ENCODE measurements at regions not wholly inside any gene's neighbourhood (a gene's known extent, or its start where the extent isn't known, plus 50 kb on each side); places are given as distances from the start of the nearest gene placed in this dataset.

- no peak for DNase-seq (ENCODE audit: low spot score)
- no peaks in the 10 kb centered on the region for H3K9me3 ChIP-seq (ENCODE audit: low read depth, low read length, poor library complexity, severe bottlenecking)
- intact Hi-C loops (cut with micrococcal nuclease; ENCODE audit: unreplicated experiment) = no loop called here
- ChIA-PET POLR2A (ENCODE audit: low non-redundant PET) (no interaction called here), CTCF (no interaction called here)
- no peak overlapping the region for H3K27ac ChIP-seq (ENCODE audit: low read depth, low read length, poor library complexity, severe bottlenecking)
- BruUV-seq (replicated peaks) = no TSS peak
- no peaks in the 10 kb centered on the region for H3K4me1 ChIP-seq (ENCODE audit: insufficient read depth, low read length, poor library complexity, severe bottlenecking)
- no peak for TF ChIP-seq EZH2 (IDR thresholded peaks at IDR 0.05; ENCODE audit: borderline replicate concordance, low read depth, low read length, poor library complexity, severe bottlenecking)
- no peaks in the 10 kb centered on the region for H3K27me3 ChIP-seq (replicated peaks; ENCODE audit: insufficient read depth, low read depth, low read length, poor library complexity)
- no peaks in the 10 kb centered on the region for H3K36me3 ChIP-seq (ENCODE audit: insufficient read depth, low read length, poor library complexity, severe bottlenecking)
- no peak overlapping the region for H3K4me3 ChIP-seq (ENCODE audit: low read depth, low read length, poor library complexity, severe bottlenecking)
These were observed 747.2 kb downstream of the SATB2 start for GRCh38 chr2:198710562-198710961.

GRCh38 chr2:198706476-198707082 is 751.2 kb downstream of the SATB2 start:
- Histone ChIP-seq H3K9me3 (ENCODE audit: low read depth, low read length, poor library complexity, severe bottlenecking) (no peaks in the 10 kb centered on the region), H3K4me3 (ENCODE audit: low read depth, low read length, poor library complexity, severe bottlenecking) (no peak overlapping the region), H3K27me3 (replicated peaks; ENCODE audit: insufficient read depth, low read depth, low read length, poor library complexity) (no peaks in the 10 kb centered on the region), H3K27ac (ENCODE audit: low read depth, low read length, poor library complexity, severe bottlenecking) (no peak overlapping the region), H3K36me3 (ENCODE audit: insufficient read depth, low read length, poor library complexity, severe bottlenecking) (no peaks in the 10 kb centered on the region), H3K4me1 (ENCODE audit: insufficient read depth, low read length, poor library complexity, severe bottlenecking) (no peaks in the 10 kb centered on the region)
- intact Hi-C loops (cut with micrococcal nuclease; ENCODE audit: unreplicated experiment) = no loop called here
- POLR2A ChIA-PET (ENCODE audit: low non-redundant PET) = no interaction called here
- no TSS peak for BruUV-seq (replicated peaks)
- no peak for DNase-seq (ENCODE audit: low spot score)
- TF ChIP-seq, protein P1, sequence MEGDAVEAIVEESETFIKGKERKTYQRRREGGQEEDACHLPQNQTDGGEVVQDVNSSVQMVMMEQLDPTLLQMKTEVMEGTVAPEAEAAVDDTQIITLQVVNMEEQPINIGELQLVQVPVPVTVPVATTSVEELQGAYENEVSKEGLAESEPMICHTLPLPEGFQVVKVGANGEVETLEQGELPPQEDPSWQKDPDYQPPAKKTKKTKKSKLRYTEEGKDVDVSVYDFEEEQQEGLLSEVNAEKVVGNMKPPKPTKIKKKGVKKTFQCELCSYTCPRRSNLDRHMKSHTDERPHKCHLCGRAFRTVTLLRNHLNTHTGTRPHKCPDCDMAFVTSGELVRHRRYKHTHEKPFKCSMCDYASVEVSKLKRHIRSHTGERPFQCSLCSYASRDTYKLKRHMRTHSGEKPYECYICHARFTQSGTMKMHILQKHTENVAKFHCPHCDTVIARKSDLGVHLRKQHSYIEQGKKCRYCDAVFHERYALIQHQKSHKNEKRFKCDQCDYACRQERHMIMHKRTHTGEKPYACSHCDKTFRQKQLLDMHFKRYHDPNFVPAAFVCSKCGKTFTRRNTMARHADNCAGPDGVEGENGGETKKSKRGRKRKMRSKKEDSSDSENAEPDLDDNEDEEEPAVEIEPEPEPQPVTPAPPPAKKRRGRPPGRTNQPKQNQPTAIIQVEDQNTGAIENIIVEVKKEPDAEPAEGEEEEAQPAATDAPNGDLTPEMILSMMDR (conservative IDR thresholded peaks at IDR 0.05; ENCODE audit: low read depth, low read length) = no peak
- no peak for TF ChIP-seq EZH2 (IDR thresholded peaks at IDR 0.05; ENCODE audit: borderline replicate concordance, low read depth, low read length, poor library complexity, severe bottlenecking)
- CTCF ChIA-PET = no interaction called here

DNA sequence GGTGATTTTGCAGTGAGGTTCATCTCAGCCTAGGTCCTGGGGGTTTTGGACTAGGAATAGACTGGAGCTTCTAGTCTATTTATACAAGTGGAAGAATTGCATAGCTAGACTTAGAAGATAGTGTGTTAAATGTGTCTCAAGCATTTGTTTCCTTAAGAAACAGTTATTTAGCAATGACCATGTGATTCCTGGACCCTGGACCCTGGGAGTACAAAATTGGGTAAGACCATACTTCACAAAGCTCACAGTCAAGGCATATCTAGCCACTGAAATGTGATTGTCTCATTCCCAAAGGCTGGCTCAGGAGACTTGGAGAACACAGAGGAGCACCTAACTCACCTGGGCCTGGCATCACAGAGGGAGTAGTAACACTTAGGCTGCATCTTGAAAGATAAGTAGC is 754.5 kb downstream of the SATB2 start:
- Histone ChIP-seq H3K36me3 (ENCODE audit: insufficient read depth, low read length, poor library complexity, severe bottlenecking) (no peaks in the 10 kb centered on the region), H3K27ac (ENCODE audit: low read depth, low read length, poor library complexity, severe bottlenecking) (no peak overlapping the region), H3K4me1 (ENCODE audit: insufficient read depth, low read length, poor library complexity, severe bottlenecking) (no peaks in the 10 kb centered on the region), H3K27me3 (replicated peaks; ENCODE audit: insufficient read depth, low read depth, low read length, poor library complexity) (no peaks in the 10 kb centered on the region), H3K9me3 (ENCODE audit: low read depth, low read length, poor library complexity, severe bottlenecking) (no peaks in the 10 kb centered on the region), H3K4me3 (ENCODE audit: low read depth, low read length, poor library complexity, severe bottlenecking) (no peak overlapping the region)
- no peak for DNase-seq (ENCODE audit: low spot score)
- BruUV-seq (replicated peaks) = no TSS peak
- TF ChIP-seq, protein P1 (conservative IDR thresholded peaks at IDR 0.05; ENCODE audit: low read depth, low read length) = no peak
- no peak for TF ChIP-seq EZH2 (IDR thresholded peaks at IDR 0.05; ENCODE audit: borderline replicate concordance, low read depth, low read length, poor library complexity, severe bottlenecking)
- CTCF ChIA-PET = no interaction called here
- POLR2A ChIA-PET (ENCODE audit: low non-redundant PET) = no interaction called here
- intact Hi-C loops (cut with micrococcal nuclease; ENCODE audit: unreplicated experiment) = no loop called here

- Histone ChIP-seq H3K27me3 (replicated peaks; ENCODE audit: insufficient read depth, low read depth, low read length, poor library complexity) (no peaks in the 10 kb centered on the region), H3K4me3 (ENCODE audit: low read depth, low read length, poor library complexity, severe bottlenecking) (no peak overlapping the region), H3K9me3 (ENCODE audit: low read depth, low read length, poor library complexity, severe bottlenecking) (no peaks in the 10 kb centered on the region), H3K36me3 (ENCODE audit: insufficient read depth, low read length, poor library complexity, severe bottlenecking) (no peaks in the 10 kb centered on the region), H3K4me1 (ENCODE audit: insufficient read depth, low read length, poor library complexity, severe bottlenecking) (no peaks in the 10 kb centered on the region), H3K27ac (ENCODE audit: low read depth, low read length, poor library complexity, severe bottlenecking) (no peak overlapping the region)
- BruUV-seq (replicated peaks) = no TSS peak
- TF ChIP-seq EZH2 (IDR thresholded peaks at IDR 0.05; ENCODE audit: borderline replicate concordance, low read depth, low read length, poor library complexity, severe bottlenecking) = no peak
- TF ChIP-seq, protein P1 (conservative IDR thresholded peaks at IDR 0.05; ENCODE audit: low read depth, low read length) = no peak
- DNase-seq (ENCODE audit: low spot score) = no peak
- ChIA-PET CTCF (no interaction called here), POLR2A (ENCODE audit: low non-redundant PET) (no interaction called here)
- intact Hi-C loops (cut with micrococcal nuclease; ENCODE audit: unreplicated experiment) = no loop called here
These were observed 754.9 kb downstream of the SATB2 start for GRCh38 chr2:198702796-198703195.

Measured in A673 (cell line).